ENCODE measurements at regions not wholly inside any gene's neighbourhood (a gene's known extent, or its start where the extent isn't known, plus 50 kb on each side); places are given as distances from the start of the nearest gene placed in this dataset.

DNA sequence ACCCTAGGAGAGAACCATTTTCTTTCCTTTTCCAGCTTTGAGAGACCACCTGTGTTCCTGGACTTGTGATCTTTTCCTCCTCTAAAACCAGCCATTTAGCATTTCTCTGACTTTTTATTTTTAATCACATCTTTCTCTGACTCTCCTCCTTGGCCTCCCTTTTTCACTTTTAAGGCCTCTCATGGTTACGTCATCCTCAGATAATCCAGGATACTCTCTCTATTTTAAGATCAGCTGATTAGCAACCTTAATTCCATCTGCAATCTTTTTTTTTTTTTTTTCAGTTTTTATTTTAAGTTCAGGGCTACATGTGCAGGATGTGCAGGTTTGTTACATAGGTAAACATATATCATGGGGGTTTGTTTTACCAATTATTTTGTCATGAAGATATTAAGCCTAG lies 54.0 kb downstream of the RFPL4B start:
- no peaks in the 10 kb centered on the region for H3K4me1 ChIP-seq (ENCODE audit: insufficient read depth, low read length, severe bottlenecking)
- TF ChIP-seq, protein P1, sequence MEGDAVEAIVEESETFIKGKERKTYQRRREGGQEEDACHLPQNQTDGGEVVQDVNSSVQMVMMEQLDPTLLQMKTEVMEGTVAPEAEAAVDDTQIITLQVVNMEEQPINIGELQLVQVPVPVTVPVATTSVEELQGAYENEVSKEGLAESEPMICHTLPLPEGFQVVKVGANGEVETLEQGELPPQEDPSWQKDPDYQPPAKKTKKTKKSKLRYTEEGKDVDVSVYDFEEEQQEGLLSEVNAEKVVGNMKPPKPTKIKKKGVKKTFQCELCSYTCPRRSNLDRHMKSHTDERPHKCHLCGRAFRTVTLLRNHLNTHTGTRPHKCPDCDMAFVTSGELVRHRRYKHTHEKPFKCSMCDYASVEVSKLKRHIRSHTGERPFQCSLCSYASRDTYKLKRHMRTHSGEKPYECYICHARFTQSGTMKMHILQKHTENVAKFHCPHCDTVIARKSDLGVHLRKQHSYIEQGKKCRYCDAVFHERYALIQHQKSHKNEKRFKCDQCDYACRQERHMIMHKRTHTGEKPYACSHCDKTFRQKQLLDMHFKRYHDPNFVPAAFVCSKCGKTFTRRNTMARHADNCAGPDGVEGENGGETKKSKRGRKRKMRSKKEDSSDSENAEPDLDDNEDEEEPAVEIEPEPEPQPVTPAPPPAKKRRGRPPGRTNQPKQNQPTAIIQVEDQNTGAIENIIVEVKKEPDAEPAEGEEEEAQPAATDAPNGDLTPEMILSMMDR (IDR thresholded peaks at IDR 0.05; ENCODE audit: low read length): no peak
- no peak for TF ChIP-seq EZH2 (IDR thresholded peaks at IDR 0.05; ENCODE audit: borderline replicate concordance, low read length)

GRCh38 chr6:112407101-112407590 lies 60.0 kb downstream of the RFPL4B start:
- Histone ChIP-seq H3K4me1 (ENCODE audit: insufficient read depth, low read length, severe bottlenecking) (no peaks in the 10 kb centered on the region), H3K36me3 (ENCODE audit: insufficient read depth, low read length) (no peaks in the 10 kb centered on the region), H3K9me2 (ENCODE audit: low read depth, low read length) (no peaks in the 10 kb centered on the region), H2AFZ (ENCODE audit: low read length) (no peak overlapping the region), H3K9ac (ENCODE audit: low read length) (no peak overlapping the region), H4K20me1 (ENCODE audit: insufficient read depth, low read length) (no peaks in the 10 kb centered on the region), H3K27ac (ENCODE audit: low read depth, low read length, poor library complexity, severe bottlenecking) (no peak overlapping the region), H3K79me2 (ENCODE audit: insufficient read depth, low read length) (no peaks in the 10 kb centered on the region), H3K9me3 (ENCODE audit: low read length) (no peaks in the 10 kb centered on the region), H3K4me3 (ENCODE audit: low read depth, low read length, poor library complexity, severe bottlenecking) (no peak overlapping the region), H3K4me2 (ENCODE audit: low read length) (no peak overlapping the region), H3K27me3 (ENCODE audit: insufficient read depth, low read length) (no peaks in the 10 kb centered on the region), H3F3A (ENCODE audit: insufficient read depth, low read length) (no peaks in the 10 kb centered on the region; the same call in 1 of the 2 replicates)
- TF ChIP-seq, protein P1 (IDR thresholded peaks at IDR 0.05; ENCODE audit: low read length): no peak
- TF ChIP-seq EZH2 (IDR thresholded peaks at IDR 0.05; ENCODE audit: borderline replicate concordance, low read length): no peak

More for the DNA sequence above, 54.0 kb downstream of the RFPL4B start:
- Histone ChIP-seq H3K27ac (ENCODE audit: low read depth, low read length, poor library complexity, severe bottlenecking) (no peak overlapping the region), H3K4me2 (ENCODE audit: low read length) (no peak overlapping the region), H3K79me2 (ENCODE audit: insufficient read depth, low read length) (no peaks in the 10 kb centered on the region), H3K4me3 (ENCODE audit: low read depth, low read length, poor library complexity, severe bottlenecking) (no peak overlapping the region), H3K9ac (ENCODE audit: low read length) (no peak overlapping the region), H4K20me1 (ENCODE audit: insufficient read depth, low read length) (no peaks in the 10 kb centered on the region), H3K9me2 (ENCODE audit: low read depth, low read length) (no peaks in the 10 kb centered on the region), H3F3A (ENCODE audit: insufficient read depth, low read length) (no peaks in the 10 kb centered on the region), H3K27me3 (ENCODE audit: insufficient read depth, low read length) (no peaks in the 10 kb centered on the region), H3K36me3 (ENCODE audit: insufficient read depth, low read length) (no peaks in the 10 kb centered on the region), H2AFZ (ENCODE audit: low read length) (no peak overlapping the region), H3K9me3 (ENCODE audit: low read length) (no peaks in the 10 kb centered on the region)

DNA sequence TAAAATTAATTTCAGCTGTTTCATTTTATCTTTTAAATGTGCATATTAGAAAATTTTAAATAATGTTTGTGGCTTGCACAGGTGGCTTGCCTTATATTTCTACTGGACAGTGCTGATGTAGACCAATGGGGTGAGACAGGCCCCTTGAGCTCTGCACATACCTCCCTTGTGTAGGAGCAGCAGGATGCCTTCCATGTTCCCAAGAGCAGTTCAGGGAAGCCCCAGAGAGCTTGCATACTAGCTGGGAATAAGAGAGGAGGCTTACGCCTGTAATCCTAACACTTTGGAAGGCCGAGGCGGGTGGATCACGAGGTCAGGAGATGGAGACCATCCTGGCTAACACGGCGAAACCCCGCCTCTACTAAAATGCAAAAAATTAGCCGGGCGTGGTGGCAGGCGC lies 61.4 kb downstream of the RFPL4B start:
- no peak for TF ChIP-seq EZH2 (IDR thresholded peaks at IDR 0.05; ENCODE audit: borderline replicate concordance, low read length)
- TF ChIP-seq, protein P1 (IDR thresholded peaks at IDR 0.05; ENCODE audit: low read length): no peak
- Histone ChIP-seq H4K20me1 (ENCODE audit: insufficient read depth, low read length) (no peaks in the 10 kb centered on the region), H3K9me2 (ENCODE audit: low read depth, low read length) (no peaks in the 10 kb centered on the region), H3K9ac (ENCODE audit: low read length) (no peak overlapping the region), H3K36me3 (ENCODE audit: insufficient read depth, low read length) (no peaks in the 10 kb centered on the region), H3K9me3 (ENCODE audit: low read length) (no peaks in the 10 kb centered on the region), H3K4me1 (ENCODE audit: insufficient read depth, low read length, severe bottlenecking) (no peaks in the 10 kb centered on the region), H3K4me3 (ENCODE audit: low read depth, low read length, poor library complexity, severe bottlenecking) (no peak overlapping the region), H3K27me3 (ENCODE audit: insufficient read depth, low read length) (no peaks in the 10 kb centered on the region), H3K27ac (ENCODE audit: low read depth, low read length, poor library complexity, severe bottlenecking) (no peak overlapping the region), H3F3A (ENCODE audit: insufficient read depth, low read length) (no peaks in the 10 kb centered on the region; the same call in 1 of the 2 replicates), H3K79me2 (ENCODE audit: insufficient read depth, low read length) (no peaks in the 10 kb centered on the region), H3K4me2 (ENCODE audit: low read length) (no peak overlapping the region), H2AFZ (ENCODE audit: low read length) (no peak overlapping the region)
